ENCODE measurements at regions not wholly inside any gene's neighbourhood (a gene's known extent, or its start where the extent isn't known, plus 50 kb on each side); places are given as distances from the start of the nearest gene placed in this dataset.
"Not testable (repeated sequence)": the region's sequence is repeated elsewhere in the genome, so short reads cannot be mapped to it uniquely, and the experiment has no call there.

GRCh38 chr5:12175914-12176585 is 271.8 kb upstream of the CTNND2 start:
- Histone ChIP-seq H3K4me1 (replicated peaks in 1 of 2) (no peaks in the 10 kb centered on the region), H3K27ac (no peak overlapping the region), H3K4me3 (no peak overlapping the region)
- no peak for ATAC-seq (replicated peaks in 6 of 8)
- WGBS, 10 experiments, result 0 to 92% (median 54%) methylated on average over 2 to 4 of the region's 4 CpGs
- in situ Hi-C loops (cut with MboI; ENCODE audit: low pct_unique_long_range_greater_than_20kb in 2 of 9, low sequenced_read_pairs in 9 of 9, unreplicated experiment in 9 of 9), result no loop called here

- no peaks in the 10 kb centered on the region for H3K4me1 ChIP-seq (replicated peaks in 1 of 2)
- WGBS, 10 experiments, result 0 to 95% (median 73%) methylated on average over 2 of the region's 2 CpGs
- H3K4me3 ChIP-seq, result no peak overlapping the region
- no peak overlapping the region for H3K27ac ChIP-seq
- no peak for ATAC-seq (replicated peaks in 6 of 8)
- in situ Hi-C loops (cut with MboI; ENCODE audit: low pct_unique_long_range_greater_than_20kb in 2 of 9, low sequenced_read_pairs in 9 of 9, unreplicated experiment in 9 of 9), result no loop called here
Measured at GRCh38 chr5:12174734-12175133, 270.5 kb upstream of the CTNND2 start.

- Histone ChIP-seq H3K4me1 (replicated peaks in 1 of 2) (no peaks in the 10 kb centered on the region), H3K27ac (no peak overlapping the region), H3K4me3 (no peak overlapping the region)
- in situ Hi-C loops (cut with MboI; ENCODE audit: low pct_unique_long_range_greater_than_20kb in 2 of 9, low sequenced_read_pairs in 9 of 9, unreplicated experiment in 9 of 9), result no loop called here
- 0 to 82% (median 40%) methylated on average over 1 of the region's 1 CpG; no CpG with 5 or more reads in 1 of the 10 experiments for WGBS, 10 experiments
- ATAC-seq (replicated peaks in 6 of 8), result no peak
Measured at GRCh38 chr5:12169536-12169935, 265.3 kb upstream of the CTNND2 start.

GRCh38 chr5:12162863-12163262 is 258.6 kb upstream of the CTNND2 start:
- H3K4me1 ChIP-seq (replicated peaks in 1 of 2), result no peaks in the 10 kb centered on the region
- no peak overlapping the region for H3K4me3 ChIP-seq
- 0 to 100% (median 72%) methylated on average over 1 to 2 of the region's 2 CpGs; no CpG with 5 or more reads in 1 of the 10 experiments for WGBS, 10 experiments
- in situ Hi-C loops (cut with MboI; ENCODE audit: low pct_unique_long_range_greater_than_20kb in 2 of 9, low sequenced_read_pairs in 9 of 9, unreplicated experiment in 9 of 9), result no loop called here
- ATAC-seq (replicated peaks in 6 of 8), result no peak
- H3K27ac ChIP-seq, result no peak overlapping the region

- Histone ChIP-seq H3K4me3 (no peak overlapping the region), H3K27ac (no peak overlapping the region), H3K4me1 (replicated peaks in 1 of 2) (no peaks in the 10 kb centered on the region)
- no peak for ATAC-seq (replicated peaks in 6 of 8)
- in situ Hi-C loops (cut with MboI; ENCODE audit: low pct_unique_long_range_greater_than_20kb in 2 of 9, low sequenced_read_pairs in 9 of 9, unreplicated experiment in 9 of 9), result no loop called here
Measured at GRCh38 chr5:12147513-12147912, 243.3 kb upstream of the CTNND2 start.

- no peak overlapping the region for H3K27ac ChIP-seq
- ATAC-seq (replicated peaks in 6 of 8), result no peak
- H3K4me3 ChIP-seq, result no peak overlapping the region
- in situ Hi-C loops (cut with MboI; ENCODE audit: low pct_unique_long_range_greater_than_20kb in 2 of 9, low sequenced_read_pairs in 9 of 9, unreplicated experiment in 9 of 9), result no loop called here
- 0 to 71% (median 46%) methylated on average over 1 to 2 of the region's 2 CpGs; no CpG with 5 or more reads in 1 of the 10 experiments for WGBS, 10 experiments
- peaks cover 0 to 16% of the 10 kb centered on the region in 2 donors for H3K4me1 ChIP-seq (replicated peaks in 1 of 2)
Measured at GRCh38 chr5:12141496-12141895, 237.2 kb upstream of the CTNND2 start.

- Histone ChIP-seq H3K27ac (no peak overlapping the region), H3K4me1 (replicated peaks in 1 of 2) (no peaks in the 10 kb centered on the region), H3K4me3 (no peak overlapping the region)
- WGBS, 10 experiments, result 0 to 100% (median 34%) methylated on average over 1 of the region's 1 CpG
- no peak for ATAC-seq (replicated peaks in 6 of 8)
- in situ Hi-C loops (cut with MboI; ENCODE audit: low pct_unique_long_range_greater_than_20kb in 2 of 9, low sequenced_read_pairs in 9 of 9, unreplicated experiment in 9 of 9), result no loop called here
Measured at GRCh38 chr5:12133520-12133919, 229.3 kb upstream of the CTNND2 start.

GRCh38 chr5:12131020-12131419 is 226.8 kb upstream of the CTNND2 start:
- H3K4me1 ChIP-seq (replicated peaks in 1 of 2); H3K4me3 ChIP-seq; H3K27ac ChIP-seq; in situ Hi-C loops (cut with MboI; ENCODE audit: low pct_unique_long_range_greater_than_20kb in 2 of 9, low sequenced_read_pairs in 9 of 9, unreplicated experiment in 9 of 9); ATAC-seq (replicated peaks in 6 of 8): not testable (repeated sequence)
- WGBS, 10 experiments, result 60 to 100% methylated on average over 1 of the region's 2 CpGs; no CpG with 5 or more reads in 8 of the 10 experiments

- Histone ChIP-seq H3K27ac (no peak overlapping the region), H3K4me3 (no peak overlapping the region), H3K4me1 (replicated peaks in 1 of 2) (no peaks in the 10 kb centered on the region)
- ATAC-seq (replicated peaks in 6 of 8), result no peak
- WGBS, 10 experiments, result 60 to 73% (median 68%) methylated on average over 2 to 4 of the region's 7 CpGs; no CpG with 5 or more reads in 7 of the 10 experiments
- in situ Hi-C loops (cut with MboI; ENCODE audit: low pct_unique_long_range_greater_than_20kb in 2 of 9, low sequenced_read_pairs in 9 of 9, unreplicated experiment in 9 of 9), result no loop called here
Measured at GRCh38 chr5:12125895-12126294, 221.6 kb upstream of the CTNND2 start.

GRCh38 chr5:12119657-12120056 is 215.4 kb upstream of the CTNND2 start:
- 25 to 100% (median 67%) methylated on average over 1 to 3 of the region's 3 CpGs; no CpG with 5 or more reads in 3 of the 10 experiments for WGBS, 10 experiments
- no peaks in the 10 kb centered on the region for H3K4me1 ChIP-seq (replicated peaks in 1 of 2)
- H3K4me3 ChIP-seq, result no peak overlapping the region
- no peak for ATAC-seq (replicated peaks in 6 of 8)
- in situ Hi-C loops (cut with MboI; ENCODE audit: low pct_unique_long_range_greater_than_20kb in 2 of 9, low sequenced_read_pairs in 9 of 9, unreplicated experiment in 9 of 9), result no loop called here
- H3K27ac ChIP-seq, result no peak overlapping the region

- H3K27ac ChIP-seq, result no peak overlapping the region
- no peak overlapping the region for H3K4me3 ChIP-seq
- in situ Hi-C loops (cut with MboI; ENCODE audit: low pct_unique_long_range_greater_than_20kb in 2 of 9, low sequenced_read_pairs in 9 of 9, unreplicated experiment in 9 of 9), result no loop called here
- WGBS, 10 experiments, result 20 to 100% (median 85%) methylated on average over 1 of the region's 1 CpG; no CpG with 5 or more reads in 2 of the 10 experiments
- ATAC-seq (replicated peaks in 6 of 8), result no peak
- no peaks in the 10 kb centered on the region for H3K4me1 ChIP-seq (replicated peaks in 1 of 2)
Measured at GRCh38 chr5:12114075-12114474, 209.8 kb upstream of the CTNND2 start.

GRCh38 chr5:12113062-12113461 is 208.8 kb upstream of the CTNND2 start:
- 3 to 97% (median 79%) methylated on average over 1 to 3 of the region's 3 CpGs; no CpG with 5 or more reads in 3 of the 10 experiments for WGBS, 10 experiments
- ATAC-seq (replicated peaks in 6 of 8), result no peak
- no peak overlapping the region for H3K4me3 ChIP-seq
- in situ Hi-C loops (cut with MboI; ENCODE audit: low pct_unique_long_range_greater_than_20kb in 2 of 9, low sequenced_read_pairs in 9 of 9, unreplicated experiment in 9 of 9), result no loop called here
- no peaks in the 10 kb centered on the region for H3K4me1 ChIP-seq (replicated peaks in 1 of 2)
- H3K27ac ChIP-seq, result no peak overlapping the region

GRCh38 chr5:12111261-12111660 is 207.0 kb upstream of the CTNND2 start:
- ATAC-seq (replicated peaks in 6 of 8), result no peak
- Histone ChIP-seq H3K27ac (no peak overlapping the region), H3K4me3 (no peak overlapping the region), H3K4me1 (replicated peaks in 1 of 2) (no peaks in the 10 kb centered on the region)
- WGBS, 10 experiments, result 0 to 100% (median 87%) methylated on average over 2 of the region's 2 CpGs
- in situ Hi-C loops (cut with MboI; ENCODE audit: low pct_unique_long_range_greater_than_20kb in 2 of 9, low sequenced_read_pairs in 9 of 9, unreplicated experiment in 9 of 9), result no loop called here

- WGBS, 10 experiments, result 0 to 83% (median 58%) methylated on average over 2 to 3 of the region's 3 CpGs
- in situ Hi-C loops (cut with MboI; ENCODE audit: low pct_unique_long_range_greater_than_20kb in 2 of 9, low sequenced_read_pairs in 9 of 9, unreplicated experiment in 9 of 9), result no loop called here
- no peak for ATAC-seq (replicated peaks in 6 of 8)
Measured at GRCh38 chr5:12110629-12111028, 206.4 kb upstream of the CTNND2 start.

More at GRCh38 chr5:12110629-12111028, 206.4 kb upstream of the CTNND2 start:
- H3K4me3 ChIP-seq, result no peak overlapping the region
- no peak overlapping the region for H3K27ac ChIP-seq
- H3K4me1 ChIP-seq (replicated peaks in 1 of 2), result no peaks in the 10 kb centered on the region
